Liver (tissue), 3 donors: ENCODE measurements at regions not wholly inside any gene's neighbourhood (a gene's known extent, or its start where the extent isn't known, plus 50 kb on each side); places are given as distances from the start of the nearest gene placed in this dataset.

Source experiments
- ATF3 ChIP-seq: IDR thresholded peaks from 2 replicates; pipeline ENCODE4 v1.6.1; 2016; ENCODE audit warnings: antibody characterized with exemption
- EGR1 ChIP-seq, 2 donors: IDR thresholded peaks; 2 replicates each; pipeline ENCODE4 v1.6.1; 2016 to 2018; ENCODE audit warnings: antibody characterized with exemption in 2 of 2, low read depth in 2 of 2
- JUND ChIP-seq, 2 donors: IDR thresholded peaks; 2 replicates each; pipeline ENCODE4 v1.6.1; 2016; ENCODE audit warnings: antibody characterized with exemption in 2 of 2
- RAD21 ChIP-seq, 2 donors: IDR thresholded peaks; 2 replicates each; pipeline ENCODE4 v1.6.1; 2016; ENCODE audit warnings: antibody characterized with exemption in 2 of 2, mild to moderate bottlenecking in 2 of 2
- SP1 ChIP-seq: IDR thresholded peaks from 2 replicates; pipeline ENCODE4 v1.6.1; 2018; ENCODE audit warnings: antibody characterized with exemption, mild to moderate bottlenecking
- TAF1 ChIP-seq: conservative IDR thresholded peaks from 2 replicates; pipeline ENCODE4 v1.6.1; 2016; ENCODE audit warnings: antibody characterized with exemption, mild to moderate bottlenecking
- YY1 ChIP-seq: IDR thresholded peaks from 2 replicates; pipeline ENCODE4 v1.6.1; 2016; ENCODE audit warnings: antibody characterized with exemption, mild to moderate bottlenecking
- ZBTB33 ChIP-seq: IDR thresholded peaks from 2 replicates; pipeline ENCODE4 v1.6.1; 2016; ENCODE audit warnings: antibody characterized with exemption
- TF ChIP-seq, protein P1 (sequence below): fragments of 150-350 bp; IDR thresholded peaks from 2 replicates; pipeline ENCODE4 v1.5.1; 2017; ENCODE audit warnings: improper control_type of control experiment, low read depth, low read length; ENCODE audit not compliant: missing input control
- TF ChIP-seq, protein P2 (sequence below): IDR thresholded peaks from 2 replicates; pipeline ENCODE4 v1.6.1; 2016; ENCODE audit warnings: antibody characterized with exemption, mild to moderate bottlenecking
- TF ChIP-seq, protein P3 (sequence below): IDR thresholded peaks from 2 replicates; pipeline ENCODE4 v1.6.1; 2016; ENCODE audit warnings: antibody characterized with exemption
- donor health status: healthy.
- donor health status: healthy.

DNA sequence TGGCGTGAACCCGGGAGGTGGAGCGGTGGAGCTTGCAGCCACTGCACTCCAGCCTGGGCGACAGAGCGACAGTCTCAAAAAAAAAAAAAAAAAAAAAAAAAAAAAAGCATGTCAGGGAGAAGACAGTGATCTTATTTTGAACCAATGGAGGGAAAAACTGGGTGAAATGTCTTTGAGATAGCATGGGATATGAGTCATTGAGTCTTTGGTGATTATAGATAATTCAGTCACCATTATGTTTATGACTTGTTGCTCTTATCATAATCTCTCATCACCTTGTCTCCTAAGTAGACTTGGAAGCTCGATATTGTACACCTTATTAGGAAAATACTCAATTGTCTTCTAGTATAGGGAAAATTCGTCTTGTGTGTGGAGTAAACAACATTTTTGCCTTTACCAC, 55.1 kb upstream of the KDM4C start:
- no peak for TF ChIP-seq JUND (IDR thresholded peaks at IDR 0.05)
- no peak for TF ChIP-seq SP1
- TF ChIP-seq, protein P1, sequence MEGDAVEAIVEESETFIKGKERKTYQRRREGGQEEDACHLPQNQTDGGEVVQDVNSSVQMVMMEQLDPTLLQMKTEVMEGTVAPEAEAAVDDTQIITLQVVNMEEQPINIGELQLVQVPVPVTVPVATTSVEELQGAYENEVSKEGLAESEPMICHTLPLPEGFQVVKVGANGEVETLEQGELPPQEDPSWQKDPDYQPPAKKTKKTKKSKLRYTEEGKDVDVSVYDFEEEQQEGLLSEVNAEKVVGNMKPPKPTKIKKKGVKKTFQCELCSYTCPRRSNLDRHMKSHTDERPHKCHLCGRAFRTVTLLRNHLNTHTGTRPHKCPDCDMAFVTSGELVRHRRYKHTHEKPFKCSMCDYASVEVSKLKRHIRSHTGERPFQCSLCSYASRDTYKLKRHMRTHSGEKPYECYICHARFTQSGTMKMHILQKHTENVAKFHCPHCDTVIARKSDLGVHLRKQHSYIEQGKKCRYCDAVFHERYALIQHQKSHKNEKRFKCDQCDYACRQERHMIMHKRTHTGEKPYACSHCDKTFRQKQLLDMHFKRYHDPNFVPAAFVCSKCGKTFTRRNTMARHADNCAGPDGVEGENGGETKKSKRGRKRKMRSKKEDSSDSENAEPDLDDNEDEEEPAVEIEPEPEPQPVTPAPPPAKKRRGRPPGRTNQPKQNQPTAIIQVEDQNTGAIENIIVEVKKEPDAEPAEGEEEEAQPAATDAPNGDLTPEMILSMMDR, result no peak
- no peak for TF ChIP-seq ZBTB33
- TF ChIP-seq ATF3, result no peak
- TF ChIP-seq YY1, result no peak
- TF ChIP-seq, protein P2, sequence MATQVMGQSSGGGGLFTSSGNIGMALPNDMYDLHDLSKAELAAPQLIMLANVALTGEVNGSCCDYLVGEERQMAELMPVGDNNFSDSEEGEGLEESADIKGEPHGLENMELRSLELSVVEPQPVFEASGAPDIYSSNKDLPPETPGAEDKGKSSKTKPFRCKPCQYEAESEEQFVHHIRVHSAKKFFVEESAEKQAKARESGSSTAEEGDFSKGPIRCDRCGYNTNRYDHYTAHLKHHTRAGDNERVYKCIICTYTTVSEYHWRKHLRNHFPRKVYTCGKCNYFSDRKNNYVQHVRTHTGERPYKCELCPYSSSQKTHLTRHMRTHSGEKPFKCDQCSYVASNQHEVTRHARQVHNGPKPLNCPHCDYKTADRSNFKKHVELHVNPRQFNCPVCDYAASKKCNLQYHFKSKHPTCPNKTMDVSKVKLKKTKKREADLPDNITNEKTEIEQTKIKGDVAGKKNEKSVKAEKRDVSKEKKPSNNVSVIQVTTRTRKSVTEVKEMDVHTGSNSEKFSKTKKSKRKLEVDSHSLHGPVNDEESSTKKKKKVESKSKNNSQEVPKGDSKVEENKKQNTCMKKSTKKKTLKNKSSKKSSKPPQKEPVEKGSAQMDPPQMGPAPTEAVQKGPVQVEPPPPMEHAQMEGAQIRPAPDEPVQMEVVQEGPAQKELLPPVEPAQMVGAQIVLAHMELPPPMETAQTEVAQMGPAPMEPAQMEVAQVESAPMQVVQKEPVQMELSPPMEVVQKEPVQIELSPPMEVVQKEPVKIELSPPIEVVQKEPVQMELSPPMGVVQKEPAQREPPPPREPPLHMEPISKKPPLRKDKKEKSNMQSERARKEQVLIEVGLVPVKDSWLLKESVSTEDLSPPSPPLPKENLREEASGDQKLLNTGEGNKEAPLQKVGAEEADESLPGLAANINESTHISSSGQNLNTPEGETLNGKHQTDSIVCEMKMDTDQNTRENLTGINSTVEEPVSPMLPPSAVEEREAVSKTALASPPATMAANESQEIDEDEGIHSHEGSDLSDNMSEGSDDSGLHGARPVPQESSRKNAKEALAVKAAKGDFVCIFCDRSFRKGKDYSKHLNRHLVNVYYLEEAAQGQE, result no peak
- TF ChIP-seq EGR1 (IDR thresholded peaks at IDR 0.05; ENCODE audit: low read depth in 2 of 2), result no peak
- TF ChIP-seq, protein P3, sequence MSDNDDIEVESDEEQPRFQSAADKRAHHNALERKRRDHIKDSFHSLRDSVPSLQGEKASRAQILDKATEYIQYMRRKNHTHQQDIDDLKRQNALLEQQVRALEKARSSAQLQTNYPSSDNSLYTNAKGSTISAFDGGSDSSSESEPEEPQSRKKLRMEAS, result no peak
- no peak for TF ChIP-seq TAF1
- no peak for TF ChIP-seq RAD21 (IDR thresholded peaks at IDR 0.05)
